Immature natural killer cell (primary cell): ENCODE measurements at regions not wholly inside any gene's neighbourhood (a gene's known extent, or its start where the extent isn't known, plus 50 kb on each side); places are given as distances from the start of the nearest gene placed in this dataset.

Experiments
- DNase-seq, 3 donors: peaks; one replicate each; pipeline ENCODE4 v3.0.0; 2022; ENCODE audit warnings: mixed read lengths in 1 of 3
- H3K27ac Mint-ChIP-seq, 6 donors: one replicate each; pipeline ENCODE4 v1.8.0; 2020; ENCODE audit warnings: mixed read lengths in 6 of 6, mild to moderate bottlenecking in 5 of 6, inconsistent platforms in 4 of 6, moderate library complexity in 3 of 6
- H3K27me3 Mint-ChIP-seq, 3 donors: one replicate each; pipeline ENCODE4 v1.8.0; 2020 to 2021; ENCODE audit warnings: low read depth in 3 of 3, mild to moderate bottlenecking in 3 of 3, mixed read lengths in 3 of 3, moderate library complexity in 3 of 3, inconsistent platforms in 1 of 3
- H3K36me3 Mint-ChIP-seq, 3 donors: one replicate each; pipeline ENCODE4 v1.8.0; 2020; ENCODE audit warnings: mixed read lengths in 3 of 3, inconsistent platforms in 2 of 3, mild to moderate bottlenecking in 2 of 3
- H3K4me1 Mint-ChIP-seq, 2 donors: one replicate each; pipeline ENCODE4 v1.8.0; 2020; ENCODE audit warnings: inconsistent platforms in 2 of 2, mild to moderate bottlenecking in 2 of 2, mixed read lengths in 2 of 2, moderate library complexity in 1 of 2
- H3K4me3 Mint-ChIP-seq, 5 donors: one replicate each; pipeline ENCODE4 v1.8.0; 2020; ENCODE audit warnings: mild to moderate bottlenecking in 5 of 5, mixed read lengths in 5 of 5, inconsistent platforms in 3 of 5, moderate library complexity in 3 of 5
- H3K9me3 Mint-ChIP-seq, 6 donors: one replicate each; pipeline ENCODE4 v1.8.0; 2020; ENCODE audit warnings: mild to moderate bottlenecking in 6 of 6, mixed read lengths in 6 of 6, inconsistent platforms in 4 of 6, moderate library complexity in 3 of 6

DNA sequence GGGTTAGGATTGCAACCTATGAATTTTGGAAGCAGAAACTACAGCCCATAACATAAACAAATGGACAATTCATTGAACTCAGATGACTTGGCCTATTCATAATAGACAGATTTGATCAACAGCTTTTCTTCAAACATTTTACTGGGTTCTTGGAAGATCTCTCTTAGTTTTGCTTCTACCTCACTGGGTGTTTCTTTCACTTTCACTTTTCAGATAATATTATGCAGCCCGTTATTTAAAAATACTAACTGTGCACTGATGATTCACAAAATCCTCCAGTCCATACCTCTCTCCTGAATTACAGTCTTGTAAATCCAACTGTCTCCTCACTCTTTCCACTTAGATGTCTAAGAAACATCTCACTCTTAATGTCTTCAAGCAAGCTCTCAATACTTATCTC lies 183.5 kb upstream of the IRX1 start:
- H3K36me3 Mint-ChIP-seq, result peaks cover 0 to 4% (median 3%) of the 10 kb centered on the region in 3 donors
- peaks cover 0 to 11% of the 10 kb centered on the region in 2 donors for H3K4me1 Mint-ChIP-seq
- H3K27me3 Mint-ChIP-seq, result peaks cover 0 to 4% (median 3%) of the 10 kb centered on the region in 3 donors
- peak overlapping the region in 2 of 5 donors; percentile 18 to 36 for H3K4me3 Mint-ChIP-seq
- H3K9me3 Mint-ChIP-seq, result peaks cover 10 to 41% (median 15%) of the 10 kb centered on the region in 6 donors
- DNase-seq, result no peak
- peak overlapping the region in 1 of 6 donors; percentile 16 for H3K27ac Mint-ChIP-seq

DNA sequence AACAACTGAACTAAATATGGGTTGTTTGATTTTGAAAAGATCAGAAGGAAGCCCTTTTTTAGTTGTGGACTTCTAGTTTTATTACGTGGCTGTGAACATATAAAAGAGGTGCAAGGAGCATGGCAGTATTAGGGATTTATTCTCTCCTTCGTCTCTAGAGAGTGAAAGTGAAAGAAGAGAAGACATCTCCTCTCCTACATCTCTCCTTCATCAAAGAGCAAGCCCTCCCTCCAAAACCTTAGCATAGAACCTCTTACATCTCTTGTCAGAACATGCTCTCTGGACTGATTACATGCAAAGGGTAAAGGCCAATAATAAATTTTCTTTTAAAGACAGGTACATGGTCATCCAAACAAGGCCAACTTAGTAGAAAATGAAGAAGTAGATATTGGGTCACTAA lies 184.3 kb upstream of the IRX1 start:
- H3K27ac Mint-ChIP-seq, result no peak overlapping the region

DNA sequence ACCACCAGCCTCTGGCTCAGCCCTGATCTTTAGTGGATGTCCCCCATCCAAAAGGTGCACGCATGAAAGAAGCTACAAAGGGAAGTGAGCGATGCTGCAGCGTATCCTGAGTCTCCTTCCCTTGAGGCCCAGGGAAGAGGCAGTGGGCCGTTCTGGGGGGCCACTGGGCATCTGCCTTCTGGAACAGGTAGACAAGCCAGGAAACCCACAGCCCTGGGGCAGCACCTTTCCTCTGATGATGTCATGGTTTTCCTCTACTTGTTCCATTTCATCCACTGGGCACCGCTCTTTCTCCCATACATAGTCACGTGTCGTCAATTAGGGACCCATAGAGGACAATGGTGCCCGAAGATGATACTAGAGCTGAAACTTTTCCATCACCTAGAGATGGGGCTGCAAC lies 194.0 kb upstream of the IRX1 start:
- Mint-ChIP-seq H3K4me3 (no peak overlapping the region), H3K27me3 (no peaks in the 10 kb centered on the region), H3K9me3 (peaks cover 12 to 31% (median 15%) of the 10 kb centered on the region in 6 donors), H3K36me3 (no peaks in the 10 kb centered on the region), H3K4me1 (no peaks in the 10 kb centered on the region), H3K27ac (no peak overlapping the region)
- DNase-seq, result no peak

More for the DNA sequence above, 184.3 kb upstream of the IRX1 start:
- DNase-seq, result no peak
- Mint-ChIP-seq H3K9me3 (peaks cover 8 to 40% (median 16%) of the 10 kb centered on the region in 6 donors), H3K4me3 (peak overlapping the region in 1 of 5 donors; percentile 11), H3K36me3 (peaks cover 0 to 4% (median 3%) of the 10 kb centered on the region in 3 donors), H3K27me3 (peaks cover 0 to 4% (median 3%) of the 10 kb centered on the region in 3 donors), H3K4me1 (peaks cover 0 to 11% of the 10 kb centered on the region in 2 donors)

DNA sequence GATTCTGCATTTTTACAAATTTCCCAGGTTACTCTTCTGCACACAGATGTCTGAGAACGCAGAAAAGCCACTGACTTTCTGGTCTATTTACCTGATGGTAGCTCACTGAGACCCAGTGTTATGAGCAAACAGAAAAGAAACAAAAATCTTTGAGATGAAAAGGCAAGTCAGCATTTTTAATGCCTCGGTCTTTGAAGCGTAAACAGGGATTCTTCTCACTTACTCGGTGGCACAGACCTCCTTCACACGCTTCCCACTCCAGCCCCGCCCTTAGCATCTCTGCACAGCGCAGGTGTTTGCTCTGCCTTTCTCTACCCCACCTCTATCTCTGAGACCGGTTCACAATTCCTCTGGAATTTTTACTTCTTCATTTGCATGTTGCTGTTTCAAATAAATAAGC lies 195.0 kb upstream of the IRX1 start:
- no peak for DNase-seq
- H3K4me3 Mint-ChIP-seq, result no peak overlapping the region
- H3K9me3 Mint-ChIP-seq, result peaks cover 10 to 25% (median 13%) of the 10 kb centered on the region in 6 donors
- H3K27ac Mint-ChIP-seq, result no peak overlapping the region
- H3K36me3 Mint-ChIP-seq, result no peaks in the 10 kb centered on the region
- no peaks in the 10 kb centered on the region for H3K27me3 Mint-ChIP-seq
- no peaks in the 10 kb centered on the region for H3K4me1 Mint-ChIP-seq

DNA sequence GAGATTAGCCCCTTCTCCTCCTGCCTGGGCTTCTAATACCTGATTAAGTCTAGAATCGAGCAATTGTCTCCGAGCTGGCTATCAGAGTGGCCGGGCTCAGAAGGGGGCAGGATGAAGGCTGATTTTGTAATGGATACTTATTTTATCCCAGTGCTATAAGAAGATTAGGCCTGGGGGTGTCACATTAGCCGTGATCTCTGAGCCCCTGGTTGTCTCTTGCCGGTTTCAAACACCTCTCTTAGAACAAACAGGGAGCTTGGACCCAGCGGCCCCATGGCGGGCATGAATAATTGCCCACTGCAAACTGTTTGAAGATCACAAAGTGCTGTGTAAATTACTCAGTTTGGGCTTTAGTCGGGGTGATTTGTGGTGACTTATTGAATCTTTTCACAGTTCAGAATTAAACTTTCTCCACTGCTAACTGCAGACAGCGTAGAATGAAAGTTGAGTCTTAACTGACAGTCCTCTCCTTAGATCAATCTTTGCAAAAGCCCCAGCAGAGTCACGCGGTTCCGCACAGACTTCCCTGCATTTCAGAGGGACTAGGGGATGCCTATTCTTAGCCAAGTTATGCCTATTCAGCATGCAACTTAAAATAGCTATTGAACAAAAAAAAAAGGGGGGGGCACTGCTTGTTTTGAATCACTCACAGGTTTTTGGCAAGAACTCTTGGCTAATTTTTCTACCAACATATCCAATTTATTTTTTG lies 200.6 kb upstream of the IRX1 start:
- no peak for DNase-seq
- no peaks in the 10 kb centered on the region for H3K4me1 Mint-ChIP-seq
- peaks cover 0 to 3% (median 0%) of the 10 kb centered on the region in 3 donors for H3K27me3 Mint-ChIP-seq
- peaks cover 3 to 26% (median 11%) of the 10 kb centered on the region in 6 donors for H3K9me3 Mint-ChIP-seq
- no peak overlapping the region for H3K27ac Mint-ChIP-seq
- no peaks in the 10 kb centered on the region for H3K36me3 Mint-ChIP-seq
- no peak overlapping the region for H3K4me3 Mint-ChIP-seq

DNA sequence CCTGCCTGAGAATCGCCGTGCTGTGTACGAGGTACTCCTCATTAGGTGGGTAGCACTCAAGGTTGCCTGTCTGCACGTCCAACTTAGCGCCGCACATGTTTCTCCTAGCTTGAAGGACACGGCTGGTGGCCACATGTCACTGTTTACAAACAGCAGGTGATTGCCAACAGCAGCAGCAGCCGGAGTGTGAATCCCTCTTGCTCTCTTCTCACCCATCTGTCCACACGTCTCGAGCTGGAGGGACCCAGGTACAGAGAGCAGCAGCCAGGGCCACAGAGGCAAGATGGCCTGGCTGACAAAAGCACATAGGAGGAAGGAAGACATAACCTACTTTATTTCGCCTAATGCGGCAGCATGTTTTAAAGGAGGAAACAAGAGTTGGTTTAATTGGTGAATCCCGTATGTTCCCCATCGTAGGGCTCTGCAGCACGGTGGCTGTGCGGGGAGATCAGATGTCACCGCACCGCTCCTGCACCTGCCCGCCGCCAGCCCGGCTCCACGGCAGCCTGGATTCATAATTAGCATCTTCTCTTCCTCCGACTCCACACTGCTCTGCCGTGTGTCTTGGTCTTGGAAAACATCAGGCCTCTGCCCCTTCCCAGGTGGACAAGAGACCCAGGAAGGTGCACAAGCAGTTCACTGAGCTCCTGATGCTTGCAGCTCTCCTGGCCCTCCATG lies 201.6 kb upstream of the IRX1 start:
- no peaks in the 10 kb centered on the region for H3K36me3 Mint-ChIP-seq
- no peak overlapping the region for H3K27ac Mint-ChIP-seq
- peaks cover 0 to 3% (median 0%) of the 10 kb centered on the region in 3 donors for H3K27me3 Mint-ChIP-seq
- H3K4me1 Mint-ChIP-seq, result no peaks in the 10 kb centered on the region
- DNase-seq, result no peak
- peaks cover 0 to 17% (median 1%) of the 10 kb centered on the region in 6 donors for H3K9me3 Mint-ChIP-seq
- H3K4me3 Mint-ChIP-seq, result no peak overlapping the region

DNA sequence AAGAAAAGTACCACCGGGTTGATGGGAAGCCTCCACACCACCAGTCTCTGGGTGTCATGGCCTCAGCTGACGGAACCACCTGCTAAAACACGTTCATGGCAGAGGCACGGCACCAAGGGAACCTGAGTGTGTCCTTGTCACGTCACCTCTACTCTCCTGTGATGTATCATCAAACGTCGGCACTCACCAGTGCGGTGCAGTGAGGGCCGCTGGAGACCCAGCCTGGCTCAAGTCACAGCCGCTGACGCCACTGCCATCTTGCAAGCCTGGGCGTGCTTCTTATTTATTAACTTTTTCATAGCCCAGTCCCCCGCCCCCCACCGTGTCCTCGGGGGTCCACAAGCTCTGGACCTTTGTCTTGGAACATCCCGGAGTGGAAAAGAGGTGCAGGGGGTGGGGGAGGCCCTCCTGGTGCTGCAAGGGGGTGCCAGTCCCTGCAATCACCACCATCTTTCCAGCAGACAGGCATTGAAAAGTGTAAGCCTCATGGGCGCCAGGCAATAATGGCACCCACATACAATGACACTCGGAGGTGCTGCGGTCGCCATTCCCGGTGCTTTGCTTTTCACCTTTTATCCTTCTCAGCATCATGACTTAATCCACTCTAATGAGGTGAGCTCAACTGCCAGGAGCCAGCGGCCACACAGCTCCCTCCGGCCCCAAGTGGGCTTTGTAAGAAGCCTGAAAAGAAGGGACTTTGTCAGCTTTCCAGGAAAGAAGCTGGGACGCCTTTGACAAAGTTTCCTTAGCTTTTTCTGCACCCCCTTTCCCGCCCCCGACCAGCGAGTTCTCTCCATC lies 202.3 kb upstream of the IRX1 start:
- H3K36me3 Mint-ChIP-seq, result no peaks in the 10 kb centered on the region
- peaks cover 0 to 11% (median 0%) of the 10 kb centered on the region in 6 donors for H3K9me3 Mint-ChIP-seq
- peaks cover 0 to 3% (median 0%) of the 10 kb centered on the region in 3 donors for H3K27me3 Mint-ChIP-seq
- no peaks in the 10 kb centered on the region for H3K4me1 Mint-ChIP-seq
- no peak overlapping the region for H3K4me3 Mint-ChIP-seq
- H3K27ac Mint-ChIP-seq, result no peak overlapping the region
- DNase-seq, result no peak

DNA sequence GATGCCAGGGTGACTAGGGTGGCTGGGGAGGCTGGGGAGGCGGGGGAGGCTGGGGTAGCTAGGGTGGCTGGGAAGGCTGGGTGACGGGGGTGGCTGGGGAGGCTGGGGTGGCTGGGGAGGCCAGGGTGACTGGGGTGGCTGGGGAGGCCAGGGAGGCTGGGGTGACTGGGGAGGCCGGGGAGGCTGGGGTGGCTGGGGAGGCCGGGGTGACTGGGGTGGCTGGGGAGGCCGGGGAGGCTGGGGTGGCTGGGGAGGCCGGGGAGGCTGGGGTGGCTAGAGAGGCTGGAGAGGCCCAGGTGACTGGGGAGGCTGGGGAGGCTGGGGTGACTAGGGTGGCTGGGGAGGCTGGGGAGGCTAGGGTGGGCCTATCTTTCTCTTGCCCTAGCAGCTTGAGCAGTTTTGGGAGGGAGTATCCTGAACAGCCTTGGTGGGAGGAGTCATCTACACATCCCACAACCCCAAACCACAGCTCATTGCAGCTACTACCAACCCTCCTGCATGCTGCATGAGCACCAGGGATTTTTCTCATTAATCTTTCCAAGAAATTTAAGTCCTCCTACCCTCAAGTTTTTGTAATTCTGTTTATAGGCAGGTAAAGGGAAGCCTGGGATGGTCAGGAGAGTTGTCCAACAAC lies 203.2 kb upstream of the IRX1 start:
- Mint-ChIP-seq H3K27me3 (peaks cover 0 to 3% (median 0%) of the 10 kb centered on the region in 3 donors), H3K9me3 (peaks cover 0 to 11% (median 0%) of the 10 kb centered on the region in 6 donors), H3K4me1 (no peaks in the 10 kb centered on the region), H3K4me3 (no peak overlapping the region), H3K27ac (no peak overlapping the region), H3K36me3 (no peaks in the 10 kb centered on the region)
- DNase-seq, result no peak

DNA sequence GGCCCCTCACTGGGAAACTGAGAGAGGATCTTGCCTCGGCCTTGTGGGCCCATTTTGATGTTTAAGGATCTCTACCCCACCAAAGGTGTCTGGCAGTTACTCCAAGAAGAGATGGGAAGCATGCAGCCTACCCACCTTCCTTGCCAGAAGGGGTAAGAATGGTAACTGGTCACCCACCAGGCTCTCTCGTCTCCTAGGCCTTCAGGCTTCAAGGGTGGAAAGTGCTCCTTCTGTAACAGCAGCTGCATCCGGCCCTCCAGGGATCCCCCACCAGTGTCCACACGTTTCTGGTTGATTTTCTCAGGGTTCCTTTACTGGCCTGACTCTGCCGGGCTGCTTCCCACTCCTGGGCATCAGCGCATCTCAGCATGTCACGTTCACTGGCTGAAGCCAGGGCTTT lies 204.4 kb upstream of the IRX1 start:
- DNase-seq, result no peak
- Mint-ChIP-seq H3K27me3 (peaks cover 0 to 3% (median 0%) of the 10 kb centered on the region in 3 donors), H3K27ac (no peak overlapping the region), H3K9me3 (peaks cover 0 to 11% (median 0%) of the 10 kb centered on the region in 6 donors), H3K36me3 (no peaks in the 10 kb centered on the region), H3K4me1 (no peaks in the 10 kb centered on the region), H3K4me3 (no peak overlapping the region)

DNA sequence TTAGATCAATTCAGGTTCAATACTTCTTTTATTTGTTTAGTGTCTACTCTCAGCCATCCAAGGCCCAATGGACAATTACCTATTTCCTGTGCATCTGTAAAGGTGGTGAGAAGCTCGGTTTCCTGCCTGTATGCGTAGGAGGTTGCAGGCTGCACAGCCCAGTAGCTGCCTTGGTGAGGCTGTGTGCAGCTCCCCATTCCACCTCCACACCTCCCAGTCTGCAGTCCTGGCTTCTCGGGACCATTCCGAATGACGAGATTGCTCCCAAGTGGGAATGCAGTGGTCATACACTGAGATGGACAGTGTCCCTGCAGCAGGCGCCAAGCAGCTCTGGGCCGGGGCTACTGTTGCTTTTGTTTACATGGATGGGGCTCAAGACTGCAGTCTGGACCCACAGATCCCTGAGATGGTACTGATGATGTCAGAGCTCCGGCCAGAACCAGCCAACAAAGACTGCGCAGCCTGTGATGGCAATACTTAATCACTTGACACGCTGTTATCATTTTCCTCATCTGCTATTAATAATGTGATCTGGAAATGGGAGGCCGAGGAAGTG lies 206.1 kb upstream of the IRX1 start:
- H3K4me1 Mint-ChIP-seq, result no peaks in the 10 kb centered on the region

DNA sequence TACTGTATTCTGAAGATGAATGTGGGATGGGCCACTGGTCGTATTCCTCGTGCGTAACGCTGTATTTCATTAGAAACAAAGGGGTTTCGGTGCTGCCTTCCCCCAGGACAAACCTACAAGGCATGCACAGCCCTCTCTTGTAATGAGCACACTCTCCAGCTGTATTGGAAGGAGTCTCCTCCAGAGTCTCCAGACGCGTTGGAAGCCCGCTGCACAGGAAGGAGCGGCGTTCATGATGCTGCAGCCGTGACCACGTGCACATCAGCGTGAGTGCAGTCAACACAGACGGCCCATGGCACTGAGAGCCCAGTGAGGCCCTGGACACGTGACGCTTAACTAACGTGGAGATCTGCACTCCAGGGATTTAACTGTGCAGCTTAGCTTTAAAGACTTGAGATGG lies 209.0 kb upstream of the IRX1 start:
- no peak for DNase-seq
- H3K4me1 Mint-ChIP-seq, result no peaks in the 10 kb centered on the region
- no peak overlapping the region for H3K4me3 Mint-ChIP-seq
- no peak overlapping the region for H3K27ac Mint-ChIP-seq
- no peaks in the 10 kb centered on the region for H3K36me3 Mint-ChIP-seq
- H3K27me3 Mint-ChIP-seq, result peaks cover 0 to 5% (median 0%) of the 10 kb centered on the region in 3 donors
- H3K9me3 Mint-ChIP-seq, result peaks cover 0 to 10% (median 2%) of the 10 kb centered on the region in 6 donors

More for the DNA sequence above, 206.1 kb upstream of the IRX1 start:
- peaks cover 0 to 11% (median 0%) of the 10 kb centered on the region in 6 donors for H3K9me3 Mint-ChIP-seq
- peaks cover 0 to 5% (median 0%) of the 10 kb centered on the region in 3 donors for H3K27me3 Mint-ChIP-seq
- no peaks in the 10 kb centered on the region for H3K36me3 Mint-ChIP-seq
- no peak overlapping the region for H3K4me3 Mint-ChIP-seq
- DNase-seq, result no peak
- no peak overlapping the region for H3K27ac Mint-ChIP-seq

DNA sequence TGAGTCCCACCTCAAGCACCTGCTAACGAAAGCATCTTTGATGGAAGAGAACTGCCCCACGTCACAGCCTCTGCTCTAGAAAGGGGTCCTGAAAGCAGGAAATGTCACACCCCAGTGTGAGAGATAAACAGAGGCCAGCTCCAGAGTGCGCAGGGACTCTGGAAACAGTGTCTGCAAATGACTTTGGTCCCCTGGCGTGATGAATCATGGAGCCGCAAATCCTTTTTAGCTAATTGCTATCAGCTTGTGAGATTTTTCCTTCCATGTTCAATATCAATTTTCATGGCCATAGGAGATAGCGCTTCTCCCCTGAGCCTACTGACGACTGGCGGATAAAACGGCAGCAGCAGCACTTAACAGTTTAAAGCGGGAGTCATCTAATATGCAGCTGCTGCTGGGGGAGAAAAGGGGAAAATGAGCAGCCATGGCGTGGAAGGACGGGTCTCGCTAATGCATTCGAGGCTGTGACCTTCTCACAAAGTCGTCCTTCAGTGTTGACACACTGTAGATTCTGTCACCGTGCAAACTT lies 209.6 kb upstream of the IRX1 start:
- Mint-ChIP-seq H3K36me3 (no peaks in the 10 kb centered on the region), H3K27ac (no peak overlapping the region), H3K9me3 (peaks cover 0 to 8% (median 2%) of the 10 kb centered on the region in 6 donors), H3K4me3 (no peak overlapping the region), H3K27me3 (peaks cover 0 to 5% (median 0%) of the 10 kb centered on the region in 3 donors), H3K4me1 (no peaks in the 10 kb centered on the region)
- no peak for DNase-seq

DNA sequence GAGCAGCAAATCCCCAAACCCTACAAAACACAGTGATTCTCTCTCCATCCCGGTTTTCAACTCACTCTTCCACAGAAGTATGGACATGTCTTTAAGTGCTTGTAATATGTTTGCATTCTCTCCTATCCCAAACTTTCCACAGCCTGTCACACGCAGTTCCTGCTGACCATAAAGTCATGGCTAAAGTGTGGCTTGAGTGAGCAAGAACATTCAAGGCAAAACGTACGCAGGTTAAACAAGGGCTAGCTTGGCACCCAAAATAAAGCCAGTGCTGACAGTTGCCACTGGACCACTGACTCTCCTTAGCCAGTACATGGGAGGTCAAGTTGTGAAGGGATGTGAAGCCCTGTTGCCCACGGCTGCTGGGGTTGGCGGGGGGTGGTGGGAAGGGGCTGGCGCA lies 211.1 kb upstream of the IRX1 start:
- H3K27ac Mint-ChIP-seq, result no peak overlapping the region
- peaks cover 0 to 8% (median 2%) of the 10 kb centered on the region in 6 donors for H3K9me3 Mint-ChIP-seq
- no peaks in the 10 kb centered on the region for H3K4me1 Mint-ChIP-seq
- H3K36me3 Mint-ChIP-seq, result no peaks in the 10 kb centered on the region
- H3K27me3 Mint-ChIP-seq, result peaks cover 0 to 2% (median 0%) of the 10 kb centered on the region in 3 donors
- DNase-seq, result no peak
- no peak overlapping the region for H3K4me3 Mint-ChIP-seq
